ENCODE measurements at regions not wholly inside any gene's neighbourhood (a gene's known extent, or its start where the extent isn't known, plus 50 kb on each side); places are given as distances from the start of the nearest gene placed in this dataset.
A peak's percentile ranks its signal among the peaks of the same experiment; 100 is the strongest.

DNA sequence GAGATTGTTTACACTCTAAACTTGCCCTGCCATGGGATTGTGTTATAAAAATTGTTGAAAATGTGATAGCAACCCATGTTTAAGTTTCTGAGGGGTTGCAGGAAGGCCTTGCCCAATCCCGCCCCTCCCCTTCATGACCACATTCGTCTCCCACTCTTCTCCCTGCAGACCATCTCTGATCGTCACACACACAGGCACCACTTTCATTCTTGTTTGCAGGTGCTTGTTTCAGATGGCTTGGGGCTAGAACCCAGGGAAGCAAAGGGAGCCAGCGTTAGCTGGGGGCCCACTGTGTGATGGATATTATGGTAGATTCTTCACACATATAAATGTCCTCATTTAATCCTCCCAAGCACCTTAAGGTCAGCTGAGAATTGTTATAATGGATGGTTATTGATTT lies 286.7 kb upstream of the HABP2 start:
- Histone ChIP-seq H3K27me3 (no peaks in the 10 kb centered on the region), H3K4me1 (ENCODE audit: low read depth) (no peaks in the 10 kb centered on the region), H3K4me3 (no peak overlapping the region), H3K9me3 (ENCODE audit: low read depth) (no peaks in the 10 kb centered on the region), H3K27ac (no peak overlapping the region), H3K36me3 (no peaks in the 10 kb centered on the region)
- no peak for DNase-seq (ENCODE audit: low read depth in 1 of 2, low spot score in 1 of 2)
- TF ChIP-seq, protein P1, sequence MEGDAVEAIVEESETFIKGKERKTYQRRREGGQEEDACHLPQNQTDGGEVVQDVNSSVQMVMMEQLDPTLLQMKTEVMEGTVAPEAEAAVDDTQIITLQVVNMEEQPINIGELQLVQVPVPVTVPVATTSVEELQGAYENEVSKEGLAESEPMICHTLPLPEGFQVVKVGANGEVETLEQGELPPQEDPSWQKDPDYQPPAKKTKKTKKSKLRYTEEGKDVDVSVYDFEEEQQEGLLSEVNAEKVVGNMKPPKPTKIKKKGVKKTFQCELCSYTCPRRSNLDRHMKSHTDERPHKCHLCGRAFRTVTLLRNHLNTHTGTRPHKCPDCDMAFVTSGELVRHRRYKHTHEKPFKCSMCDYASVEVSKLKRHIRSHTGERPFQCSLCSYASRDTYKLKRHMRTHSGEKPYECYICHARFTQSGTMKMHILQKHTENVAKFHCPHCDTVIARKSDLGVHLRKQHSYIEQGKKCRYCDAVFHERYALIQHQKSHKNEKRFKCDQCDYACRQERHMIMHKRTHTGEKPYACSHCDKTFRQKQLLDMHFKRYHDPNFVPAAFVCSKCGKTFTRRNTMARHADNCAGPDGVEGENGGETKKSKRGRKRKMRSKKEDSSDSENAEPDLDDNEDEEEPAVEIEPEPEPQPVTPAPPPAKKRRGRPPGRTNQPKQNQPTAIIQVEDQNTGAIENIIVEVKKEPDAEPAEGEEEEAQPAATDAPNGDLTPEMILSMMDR (IDR thresholded peaks at IDR 0.05; ENCODE audit: low read depth, low read length) = no peak

DNA sequence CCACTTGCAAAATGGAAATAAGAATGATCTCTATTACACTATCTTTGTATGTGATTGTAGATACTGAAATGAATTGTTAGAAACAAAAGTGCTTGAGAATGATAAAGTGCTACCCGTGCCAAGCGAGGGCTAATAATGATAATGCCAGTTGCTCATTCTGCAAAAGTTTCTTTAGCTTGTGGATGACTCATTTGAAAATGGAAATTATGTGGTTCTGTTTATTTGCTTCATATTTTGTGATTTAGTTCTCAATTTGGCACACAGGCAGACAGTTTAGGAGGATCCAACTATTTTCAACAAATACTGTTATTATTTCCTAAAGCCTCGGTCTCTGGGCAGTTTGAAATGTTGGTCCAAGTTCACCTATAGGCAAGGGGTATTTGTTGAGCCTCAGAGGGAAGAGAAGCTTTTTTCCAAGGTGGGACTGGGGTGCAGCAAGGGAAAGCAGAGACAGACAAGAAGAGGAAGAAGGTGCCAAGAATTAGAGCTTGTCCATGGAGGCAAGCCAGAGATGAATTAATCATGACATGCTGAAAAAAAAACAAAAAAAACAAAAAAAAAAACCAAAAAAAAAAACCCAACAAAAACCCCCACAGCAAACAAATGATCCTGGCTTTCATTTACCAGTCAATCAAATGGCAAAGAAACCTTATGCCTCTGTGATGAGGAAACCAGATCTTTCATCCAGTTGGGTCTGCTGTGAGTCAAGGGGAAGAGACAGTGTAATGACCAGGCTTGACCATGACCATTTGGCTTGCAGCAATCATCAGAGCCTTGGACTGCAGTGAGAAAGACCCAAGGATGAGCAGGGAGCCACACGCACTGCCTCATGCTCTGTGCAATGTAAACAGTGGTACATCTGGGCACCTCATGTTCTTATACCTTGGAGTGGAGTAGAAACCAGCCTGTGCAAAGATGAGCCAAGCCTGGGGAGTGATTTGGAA lies 285.0 kb upstream of the HABP2 start:
- no peak for DNase-seq (ENCODE audit: low read depth in 1 of 2, low spot score in 1 of 2)
- Histone ChIP-seq H3K4me3 (no peak overlapping the region), H3K27me3 (no peaks in the 10 kb centered on the region), H3K36me3 (no peaks in the 10 kb centered on the region), H3K9me3 (ENCODE audit: low read depth) (no peaks in the 10 kb centered on the region), H3K27ac (no peak overlapping the region), H3K4me1 (ENCODE audit: low read depth) (no peaks in the 10 kb centered on the region)
- TF ChIP-seq, protein P1 (IDR thresholded peaks at IDR 0.05; ENCODE audit: low read depth, low read length) = no peak

DNA sequence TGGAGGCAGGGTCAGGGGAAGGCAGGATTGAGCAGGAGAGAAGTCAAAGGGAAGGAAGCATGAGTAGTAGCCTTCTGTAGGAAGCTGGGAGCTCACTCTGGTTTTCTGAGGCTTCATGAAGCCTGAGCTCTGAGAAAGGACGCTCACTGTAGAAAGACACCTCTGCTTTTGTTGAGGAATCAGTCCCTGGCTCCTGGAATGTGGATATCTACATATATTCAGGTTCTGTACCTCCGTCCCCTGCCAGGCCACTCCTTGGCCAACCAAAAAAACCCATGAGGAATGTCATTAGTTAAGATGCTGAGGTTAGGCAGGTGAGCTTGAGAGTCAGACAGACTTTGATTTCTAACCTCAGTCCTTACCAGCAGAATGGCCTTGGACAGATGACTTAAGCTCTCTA lies 283.5 kb upstream of the HABP2 start:
- Histone ChIP-seq H3K4me3 (no peak overlapping the region), H3K4me1 (ENCODE audit: low read depth) (no peaks in the 10 kb centered on the region), H3K27me3 (no peaks in the 10 kb centered on the region), H3K36me3 (no peaks in the 10 kb centered on the region), H3K9me3 (ENCODE audit: low read depth) (no peaks in the 10 kb centered on the region), H3K27ac (no peak overlapping the region)
- no peak for DNase-seq (ENCODE audit: low read depth in 1 of 2, low spot score in 1 of 2)
- TF ChIP-seq, protein P1 (IDR thresholded peaks at IDR 0.05; ENCODE audit: low read depth, low read length) = no peak

DNA sequence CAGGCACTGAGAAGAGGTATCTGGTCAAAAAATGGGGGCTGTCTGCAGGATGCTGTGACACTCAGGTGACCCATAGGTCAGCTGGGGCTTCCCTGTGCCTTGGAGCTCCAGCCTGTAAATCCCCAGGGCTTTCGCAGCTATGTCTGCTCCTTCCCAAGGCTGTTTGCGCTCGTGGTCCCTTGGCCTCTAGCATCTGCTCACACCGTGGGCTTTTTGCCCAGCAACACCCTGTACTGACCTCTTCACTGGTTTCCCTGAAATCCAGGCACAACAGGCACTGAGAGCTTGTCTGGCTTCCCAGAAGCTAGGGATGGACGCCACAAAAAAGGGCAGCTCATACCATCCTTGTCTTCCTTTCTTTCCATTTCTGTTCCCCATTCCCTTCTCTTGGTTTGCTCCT lies 280.3 kb upstream of the HABP2 start:
- Histone ChIP-seq H3K27me3 (no peaks in the 10 kb centered on the region), H3K36me3 (no peaks in the 10 kb centered on the region), H3K4me1 (ENCODE audit: low read depth) (no peaks in the 10 kb centered on the region), H3K27ac (no peak overlapping the region), H3K9me3 (ENCODE audit: low read depth) (no peaks in the 10 kb centered on the region), H3K4me3 (no peak overlapping the region)
- TF ChIP-seq, protein P1 (IDR thresholded peaks at IDR 0.05; ENCODE audit: low read depth, low read length) = no peak
- DNase-seq (ENCODE audit: low read depth in 1 of 2, low spot score in 1 of 2) = no peak

DNA sequence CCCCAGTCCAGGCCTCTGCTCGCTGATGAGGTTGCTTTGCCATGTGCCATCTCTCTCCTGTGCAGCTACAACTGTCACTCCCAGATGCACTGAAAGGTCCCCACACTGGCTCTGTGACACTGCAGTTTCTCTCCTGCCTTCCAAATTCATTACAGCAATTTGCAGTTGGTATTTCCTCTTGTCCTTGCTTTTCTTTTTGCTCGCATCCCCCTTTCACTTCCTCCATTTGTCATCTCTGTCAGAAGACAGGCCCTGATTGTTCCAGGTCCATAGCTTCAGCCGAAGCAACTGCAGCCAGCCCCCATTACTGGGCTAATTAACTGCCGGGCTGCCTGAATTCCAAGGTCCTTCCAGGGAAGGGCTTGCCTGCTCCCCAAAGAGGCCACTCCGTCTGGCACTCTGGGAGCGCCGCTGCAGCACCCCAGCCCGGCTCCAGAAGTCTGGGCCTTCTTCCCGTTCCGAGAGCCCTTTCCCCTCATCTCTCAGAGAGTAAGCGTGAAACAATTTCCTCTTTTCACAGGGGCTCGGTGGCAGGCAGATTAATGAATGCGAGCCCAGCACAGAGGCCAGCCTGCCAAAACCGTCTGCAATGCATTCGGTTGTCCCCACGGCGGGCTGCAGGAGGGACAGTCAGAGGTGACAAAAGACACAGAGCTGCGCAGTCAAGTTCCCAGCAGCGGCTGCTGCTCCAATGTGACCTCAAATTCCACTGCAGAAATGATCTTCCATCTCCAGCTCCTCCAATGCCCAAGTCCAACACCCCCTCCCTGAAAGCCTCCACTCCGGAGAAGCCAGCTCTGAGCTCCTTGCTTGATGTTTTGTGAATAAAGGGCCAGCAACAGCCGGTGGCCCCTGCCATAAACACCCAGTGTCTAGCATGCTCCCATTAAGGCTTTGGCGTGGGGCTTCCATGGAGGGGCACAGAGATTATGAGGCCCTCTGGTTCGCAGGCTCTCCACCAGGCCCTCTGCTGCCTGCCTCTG lies 279.4 kb upstream of the HABP2 start:
- H3K4me1 ChIP-seq (ENCODE audit: low read depth) = no peaks in the 10 kb centered on the region
- H3K27ac ChIP-seq = no peak overlapping the region
- H3K36me3 ChIP-seq = no peaks in the 10 kb centered on the region
- TF ChIP-seq, protein P1 (IDR thresholded peaks at IDR 0.05; ENCODE audit: low read depth, low read length) = no peak
- H3K9me3 ChIP-seq (ENCODE audit: low read depth) = no peaks in the 10 kb centered on the region
- H3K4me3 ChIP-seq = no peak overlapping the region
- no peaks in the 10 kb centered on the region for H3K27me3 ChIP-seq
- DNase-seq (ENCODE audit: low read depth in 1 of 2, low spot score in 1 of 2) = peak in 1 of 2 donors; percentile 38
